ENCODE measurements at regions not wholly inside any gene's neighbourhood (a gene's known extent, or its start where the extent isn't known, plus 50 kb on each side); places are given as distances from the start of the nearest gene placed in this dataset.

GRCh38 chr15:62218841-62219240 is 53.8 kb upstream of the C2CD4B start:
- no peak for DNase-seq (ENCODE audit: low spot score)
- Mint-ChIP-seq H3K36me3 (peaks cover 11% of the 10 kb centered on the region), H3K27me3 (peaks cover 7 to 25% of the 10 kb centered on the region in 2 donors), H3K9me3 (peaks cover 8% of the 10 kb centered on the region), H3K4me3 (no peak overlapping the region), H3K4me1 (ENCODE audit: low read depth in 2 of 2) (no peaks in the 10 kb centered on the region), H3K27ac (no peak overlapping the region)
- no peak for ATAC-seq

DNA sequence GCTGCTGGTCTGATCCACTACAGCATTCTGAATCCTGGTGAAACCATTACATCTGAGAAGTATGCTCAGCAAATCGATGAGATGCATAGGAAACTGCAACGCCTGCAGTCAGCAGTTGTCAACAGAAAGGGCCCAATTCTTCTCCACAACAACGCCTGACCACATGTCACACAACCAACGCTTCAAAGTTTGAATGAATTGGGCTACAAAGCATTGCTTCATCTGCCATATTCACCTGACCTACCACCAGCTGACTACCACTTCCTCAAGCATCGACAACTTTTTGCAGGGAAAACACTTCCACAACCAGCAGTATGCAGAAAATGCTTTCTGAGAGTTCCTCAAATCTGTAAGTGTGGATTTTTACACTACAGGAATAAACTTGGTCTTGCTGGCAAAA is 54.7 kb upstream of the C2CD4B start:
- Mint-ChIP-seq H3K4me1 (ENCODE audit: low read depth in 2 of 2) (no peaks in the 10 kb centered on the region), H3K27me3 (peaks cover 7 to 24% of the 10 kb centered on the region in 2 donors), H3K36me3 (peaks cover 11% of the 10 kb centered on the region), H3K27ac (no peak overlapping the region), H3K4me3 (no peak overlapping the region), H3K9me3 (peaks cover 8% of the 10 kb centered on the region)
- no peak for DNase-seq (ENCODE audit: low spot score)
- ATAC-seq: no peak

DNA sequence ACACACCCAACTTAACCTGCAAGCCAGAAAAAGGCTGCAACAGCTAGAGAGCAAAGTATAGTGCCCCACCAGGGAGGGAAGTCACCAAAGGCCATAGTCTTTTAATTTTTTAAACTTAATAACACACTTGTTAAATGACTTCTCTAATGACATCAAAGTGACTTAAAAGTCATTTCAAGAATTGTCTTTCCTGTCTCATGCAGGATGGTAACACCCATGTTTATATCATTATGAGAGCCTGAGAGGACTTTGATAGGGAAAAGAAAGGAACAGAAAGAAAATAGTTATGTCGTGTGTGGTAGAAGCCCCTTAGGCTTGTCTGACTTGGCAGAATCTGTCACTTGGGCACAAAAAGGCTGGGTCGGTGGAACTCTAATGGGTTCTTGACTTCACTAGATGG is 57.9 kb upstream of the C2CD4B start:
- Mint-ChIP-seq H3K4me1 (ENCODE audit: low read depth in 2 of 2) (no peaks in the 10 kb centered on the region), H3K36me3 (no peaks in the 10 kb centered on the region), H3K4me3 (no peak overlapping the region), H3K9me3 (no peaks in the 10 kb centered on the region), H3K27ac (no peak overlapping the region), H3K27me3 (peaks cover 7 to 28% of the 10 kb centered on the region in 2 donors)
- ATAC-seq (no peak), DNase-seq (ENCODE audit: low spot score) (no peak)

DNA sequence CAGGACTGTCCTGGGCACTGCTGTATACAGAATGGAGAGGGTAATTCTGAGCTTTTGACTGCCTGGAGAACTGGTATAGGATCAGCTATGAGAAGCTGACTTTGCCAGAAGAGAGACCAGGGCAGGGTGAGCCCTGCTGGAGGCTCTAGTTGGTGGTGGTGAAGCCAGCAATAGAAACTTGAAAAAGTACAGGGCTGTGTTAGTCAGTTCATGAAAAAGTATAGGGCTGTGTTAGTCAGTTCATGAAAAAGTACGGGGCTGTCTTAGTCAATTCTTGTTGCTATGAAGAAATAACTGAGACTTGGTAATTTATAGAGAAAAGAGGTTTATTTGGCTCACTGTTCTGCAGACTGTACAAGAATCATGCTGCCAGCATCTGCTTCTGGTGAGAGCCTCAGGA is 63.5 kb upstream of the C2CD4B start:
- Mint-ChIP-seq H3K27me3 (peaks cover 15 to 41% of the 10 kb centered on the region in 2 donors), H3K36me3 (no peaks in the 10 kb centered on the region), H3K4me3 (no peak overlapping the region), H3K27ac (no peak overlapping the region), H3K9me3 (no peaks in the 10 kb centered on the region), H3K4me1 (ENCODE audit: low read depth in 2 of 2) (no peaks in the 10 kb centered on the region)
- ATAC-seq: no peak
- DNase-seq (ENCODE audit: low spot score): no peak

DNA sequence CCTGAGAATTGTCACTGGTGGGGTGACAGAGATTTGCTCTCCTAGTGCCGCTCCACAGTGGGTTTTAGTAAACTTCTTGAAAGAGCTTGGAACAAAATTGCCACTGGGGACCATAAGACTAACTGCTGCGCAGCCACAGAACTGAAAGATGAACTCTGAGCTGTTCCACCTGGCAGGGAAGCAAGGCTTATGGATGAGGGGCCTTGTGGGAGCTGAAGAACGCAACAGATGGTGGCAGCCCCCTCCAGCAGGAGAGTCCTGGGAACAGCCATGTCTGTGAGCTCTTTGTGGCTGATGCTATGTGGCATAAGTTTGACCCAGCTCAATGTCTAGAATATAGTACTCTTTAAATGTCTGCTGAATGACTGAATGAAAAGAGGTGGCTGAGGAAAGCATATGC is 66.8 kb upstream of the C2CD4B start:
- no peak for ATAC-seq
- peaks cover 20 to 46% of the 10 kb centered on the region in 2 donors for H3K27me3 Mint-ChIP-seq
- DNase-seq (ENCODE audit: low spot score): no peak
- H3K9me3 Mint-ChIP-seq: no peaks in the 10 kb centered on the region
- no peaks in the 10 kb centered on the region for H3K4me1 Mint-ChIP-seq (ENCODE audit: low read depth in 2 of 2)
- H3K36me3 Mint-ChIP-seq: no peaks in the 10 kb centered on the region
- no peak overlapping the region for H3K27ac Mint-ChIP-seq
- H3K4me3 Mint-ChIP-seq: no peak overlapping the region

DNA sequence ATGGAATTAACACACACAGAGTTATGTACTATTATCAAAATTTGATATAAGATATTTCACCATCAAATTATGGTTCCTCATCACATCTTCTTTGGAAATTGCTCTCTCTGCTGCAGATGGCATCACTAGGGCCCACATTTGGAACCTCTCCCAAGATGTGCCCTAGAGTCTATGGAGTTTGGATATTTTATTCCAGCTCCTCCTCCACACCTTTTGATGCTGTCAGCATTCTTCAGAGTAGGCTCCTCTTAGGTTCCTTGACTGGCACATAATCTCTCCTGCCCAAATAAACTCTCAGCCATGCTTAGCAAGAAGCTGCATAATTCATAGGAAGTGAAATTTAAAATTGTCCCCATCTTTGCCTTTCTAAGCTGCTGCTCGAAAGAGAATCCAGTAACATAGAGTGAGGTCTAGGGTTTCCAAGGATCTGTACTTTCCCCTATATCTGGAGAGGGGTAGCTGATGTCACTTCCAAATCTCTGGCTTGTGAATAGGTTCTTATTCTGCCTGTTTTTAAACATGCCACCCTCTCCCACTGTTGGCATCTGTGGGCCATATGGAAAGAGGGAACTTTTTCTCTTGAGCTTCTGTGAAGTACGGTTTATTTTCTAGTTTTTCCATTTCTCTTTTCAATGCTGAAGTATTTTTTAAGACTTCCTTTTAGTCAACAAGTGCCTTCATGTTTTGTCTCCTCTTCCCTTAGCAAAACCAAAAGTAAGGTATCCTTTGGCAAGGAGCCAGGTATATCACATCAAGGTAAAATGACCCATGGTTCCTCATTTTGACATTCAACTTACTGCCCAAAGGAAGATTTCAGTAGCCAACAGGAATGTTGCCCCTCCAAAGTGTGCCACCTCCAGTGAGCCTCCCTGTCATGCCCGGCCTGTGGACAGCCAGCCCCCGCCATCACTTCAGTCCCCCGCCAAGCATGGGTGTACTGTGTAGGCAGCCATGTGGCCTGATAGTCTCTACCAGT is 75.3 kb upstream of the C2CD4B start:
- no peak for DNase-seq (ENCODE audit: low spot score)
- no peak overlapping the region for H3K4me3 Mint-ChIP-seq
- no peak overlapping the region for H3K27ac Mint-ChIP-seq
- no peaks in the 10 kb centered on the region for H3K36me3 Mint-ChIP-seq
- no peak for ATAC-seq
- H3K27me3 Mint-ChIP-seq: peaks cover 9% of the 10 kb centered on the region in 2 donors
- no peaks in the 10 kb centered on the region for H3K4me1 Mint-ChIP-seq (ENCODE audit: low read depth in 2 of 2)
- H3K9me3 Mint-ChIP-seq: no peaks in the 10 kb centered on the region

DNA sequence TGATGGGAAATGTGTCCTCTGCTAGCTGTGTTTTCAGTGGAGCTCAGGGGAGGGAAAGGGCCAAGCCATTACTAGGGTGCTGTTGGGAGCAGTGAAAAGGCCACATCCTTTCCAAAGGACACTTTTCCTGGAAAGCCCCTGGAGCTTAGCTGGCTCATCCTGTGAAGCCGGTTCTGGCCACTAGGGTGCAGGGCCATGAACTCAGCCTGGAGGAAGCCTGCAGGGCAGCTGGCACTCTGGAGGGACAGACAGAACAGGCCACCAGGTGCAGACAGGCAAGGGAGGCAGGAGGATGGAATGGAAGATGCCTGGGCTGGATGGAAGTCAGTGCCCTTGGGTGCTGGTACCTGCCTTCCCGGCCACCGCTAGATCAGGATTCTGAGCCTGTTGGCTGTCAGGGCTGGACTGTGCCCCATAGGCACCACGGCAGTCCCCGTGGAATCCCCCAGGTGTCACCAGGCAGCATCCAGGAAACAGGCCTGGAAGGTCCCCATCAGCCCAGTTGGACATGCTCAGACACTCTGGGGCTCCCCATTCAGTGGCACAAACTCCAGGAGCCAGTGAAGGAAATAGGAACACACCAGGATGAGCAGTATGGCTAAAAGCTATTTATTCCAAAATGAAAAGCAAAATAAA is 76.2 kb upstream of the C2CD4B start:
- Mint-ChIP-seq H3K9me3 (no peaks in the 10 kb centered on the region), H3K4me1 (ENCODE audit: low read depth in 2 of 2) (no peaks in the 10 kb centered on the region), H3K27ac (no peak overlapping the region), H3K4me3 (no peak overlapping the region), H3K27me3 (peaks cover 6 to 7% of the 10 kb centered on the region in 2 donors), H3K36me3 (no peaks in the 10 kb centered on the region)
- DNase-seq (ENCODE audit: low spot score) (no peak), ATAC-seq (no peak)

GRCh38 chr15:62242999-62243398 is 77.9 kb upstream of the C2CD4B start:
- no peak overlapping the region for H3K27ac Mint-ChIP-seq
- peaks cover 6 to 8% of the 10 kb centered on the region in 2 donors for H3K27me3 Mint-ChIP-seq
- H3K36me3 Mint-ChIP-seq: no peaks in the 10 kb centered on the region
- peaks cover 0 to 4% of the 10 kb centered on the region in 2 donors for H3K4me1 Mint-ChIP-seq (ENCODE audit: low read depth in 2 of 2)
- DNase-seq (ENCODE audit: low spot score) (no peak), ATAC-seq (peak in 1 of 2 donors; percentile 35)
- no peaks in the 10 kb centered on the region for H3K9me3 Mint-ChIP-seq
- H3K4me3 Mint-ChIP-seq: no peak overlapping the region

GRCh38 chr15:62244762-62245161 is 79.7 kb upstream of the C2CD4B start:
- H3K9me3 Mint-ChIP-seq: no peaks in the 10 kb centered on the region
- H3K4me1 Mint-ChIP-seq (ENCODE audit: low read depth in 2 of 2): peaks cover 0 to 4% of the 10 kb centered on the region in 2 donors
- no peak overlapping the region for H3K4me3 Mint-ChIP-seq
- ATAC-seq (no peak), DNase-seq (ENCODE audit: low spot score) (no peak)
- peaks cover 6 to 8% of the 10 kb centered on the region in 2 donors for H3K27me3 Mint-ChIP-seq
- H3K27ac Mint-ChIP-seq: no peak overlapping the region
- H3K36me3 Mint-ChIP-seq: no peaks in the 10 kb centered on the region

GRCh38 chr15:62248277-62248984 is 83.3 kb upstream of the C2CD4B start:
- DNase-seq (ENCODE audit: low spot score) (no peak), ATAC-seq (no peak)
- no peak overlapping the region for H3K27ac Mint-ChIP-seq
- no peak overlapping the region for H3K4me3 Mint-ChIP-seq
- peaks cover 0 to 4% of the 10 kb centered on the region in 2 donors for H3K4me1 Mint-ChIP-seq (ENCODE audit: low read depth in 2 of 2)
- no peaks in the 10 kb centered on the region for H3K36me3 Mint-ChIP-seq
- peaks cover 12 to 21% of the 10 kb centered on the region in 2 donors for H3K27me3 Mint-ChIP-seq
- H3K9me3 Mint-ChIP-seq: no peaks in the 10 kb centered on the region

GRCh38 chr15:62249501-62249900 is 84.4 kb upstream of the C2CD4B start:
- Mint-ChIP-seq H3K4me3 (no peak overlapping the region), H3K27ac (no peak overlapping the region), H3K9me3 (no peaks in the 10 kb centered on the region), H3K27me3 (peaks cover 14 to 24% of the 10 kb centered on the region in 2 donors), H3K36me3 (no peaks in the 10 kb centered on the region), H3K4me1 (ENCODE audit: low read depth in 2 of 2) (peaks cover 0 to 4% of the 10 kb centered on the region in 2 donors)
- no peak for ATAC-seq
- no peak for DNase-seq (ENCODE audit: low spot score)

- no peaks in the 10 kb centered on the region for H3K9me3 Mint-ChIP-seq
- H3K27me3 Mint-ChIP-seq: peaks cover 19 to 31% of the 10 kb centered on the region in 2 donors
- H3K4me1 Mint-ChIP-seq (ENCODE audit: low read depth in 2 of 2): peaks cover 0 to 4% of the 10 kb centered on the region in 2 donors
- DNase-seq (ENCODE audit: low spot score) (no peak), ATAC-seq (no peak)
- H3K36me3 Mint-ChIP-seq: no peaks in the 10 kb centered on the region
- H3K4me3 Mint-ChIP-seq: no peak overlapping the region
- no peak overlapping the region for H3K27ac Mint-ChIP-seq
These were observed 85.1 kb upstream of the C2CD4B start for GRCh38 chr15:62250186-62250585.

- Mint-ChIP-seq H3K4me1 (ENCODE audit: low read depth in 2 of 2) (peaks cover 0 to 4% of the 10 kb centered on the region in 2 donors), H3K9me3 (no peaks in the 10 kb centered on the region), H3K4me3 (no peak overlapping the region), H3K27ac (no peak overlapping the region), H3K27me3 (peaks cover 22 to 36% of the 10 kb centered on the region in 2 donors), H3K36me3 (no peaks in the 10 kb centered on the region)
- DNase-seq (ENCODE audit: low spot score) (no peak), ATAC-seq (no peak)
These were observed 85.9 kb upstream of the C2CD4B start for GRCh38 chr15:62250978-62251377.

- peaks cover 17 to 35% of the 10 kb centered on the region in 2 donors for H3K27me3 Mint-ChIP-seq
- H3K27ac Mint-ChIP-seq: no peak overlapping the region
- H3K4me1 Mint-ChIP-seq (ENCODE audit: low read depth in 2 of 2): no peaks in the 10 kb centered on the region
- H3K4me3 Mint-ChIP-seq: no peak overlapping the region
- no peaks in the 10 kb centered on the region for H3K36me3 Mint-ChIP-seq
- DNase-seq (ENCODE audit: low spot score): no peak
- H3K9me3 Mint-ChIP-seq: no peaks in the 10 kb centered on the region
- ATAC-seq: no peak
These were observed 88.2 kb upstream of the C2CD4B start for GRCh38 chr15:62253294-62253693.

Measured in natural killer cell treated with Interleukin-12 subunit alpha and Interleukin-12 subunit beta and Interleukin-15 and Interleukin-18, amount 100 ng/mL, for 72 hours (primary cell).